Panc1 (cell line): ENCODE measurements at regions not wholly inside any gene's neighbourhood (a gene's known extent, or its start where the extent isn't known, plus 50 kb on each side); places are given as distances from the start of the nearest gene placed in this dataset.
"Not testable (repeated sequence)": the region's sequence is repeated elsewhere in the genome, so short reads cannot be mapped to it uniquely, and the experiment has no call there.

Experiments used
- ATAC-seq: fragments of 200-7000 bp; cut with Tn5 transposase; 2 replicates; pipeline ENCODE4 v1.9.1; 2020; ENCODE audit warnings: mild to moderate bottlenecking, moderate library complexity
- BruUV-seq: library from RNA; stranded (reverse); fragments of 400-500 nt; replicated peaks from 2 replicates; lab custom pipeline; 2021; lab: Mats Ljungman, UMichigan
- CTCF ChIA-PET: fragments of 300-600 bp; sonication (Branson Sonifier 250); formaldehyde crosslinking; loops from one replicate; lab custom pipeline; 2022; ENCODE audit warnings: antibody characterized with exemption; lab: Charles Lee
- POLR2A ChIA-PET: fragments of 300-600 bp; sonication (Branson Sonifier 250); formaldehyde crosslinking; loops from one replicate; lab custom pipeline; 2022; ENCODE audit warnings: antibody characterized with exemption; lab: Charles Lee
- DNase-seq: peaks from one replicate; pipeline ENCODE4 v3.0.0-alpha.2; 2010; ENCODE audit warnings: low read depth, low spot score
- H3K27ac ChIP-seq: 2 replicates; pipeline ENCODE4 v1.5.1; 2011; ENCODE audit warnings: mild to moderate bottlenecking, low read length, inconsistent platforms
- H3K27me3 ChIP-seq: fragments of 200-500 bp; sonication (Bioruptor generic); 2 replicates; pipeline ENCODE4 v1.6.0; 2014; ENCODE audit warnings: low read length, inconsistent platforms; ENCODE audit not compliant: control insufficient read depth, insufficient read depth
- H3K36me3 ChIP-seq: fragments of 200-500 bp; sonication (Bioruptor generic); 2 replicates; pipeline ENCODE4 v1.5.1; 2014; ENCODE audit warnings: inconsistent platforms, mild to moderate bottlenecking, low read length, moderate library complexity; ENCODE audit not compliant: control insufficient read depth, insufficient read depth
- H3K4me1 ChIP-seq: 2 replicates; pipeline ENCODE4 v1.5.1; 2011; ENCODE audit warnings: inconsistent platforms, mild to moderate bottlenecking, low read length, moderate library complexity; ENCODE audit not compliant: control insufficient read depth, insufficient read depth
- H3K4me3 ChIP-seq, 2 experiments: 2 replicates each; pipeline ENCODE4 v1.5.1; 2011 to 2012; ENCODE audit warnings: low read depth in 2 of 2, low read length in 2 of 2, mild to moderate bottlenecking in 2 of 2, inconsistent platforms in 1 of 2, moderate library complexity in 1 of 2
- H3K9me3 ChIP-seq: fragments of 200-500 bp; sonication (Bioruptor generic); 2 replicates; pipeline ENCODE4 v1.5.1; 2014; ENCODE audit warnings: low read depth, mild to moderate bottlenecking, inconsistent platforms, low read length, moderate library complexity; ENCODE audit not compliant: control insufficient read depth, insufficient read depth
- in situ Hi-C: cut with HindIII; loops from 2 replicates; pipeline ENCODE4 v1.10.0; 2016; ENCODE audit warnings: low sequenced_read_pairs, low pct_unique_long_range_greater_than_20kb
- intact Hi-C: fragments of 100-400 bp; cut with micrococcal nuclease; formaldehyde crosslinking; loops from one replicate; pipeline ENCODE4 v1.10.0; 2022; ENCODE audit not compliant: unreplicated experiment

GRCh38 chr5:34180940-34181614 is 138.1 kb upstream of the C1QTNF3 start:
- ATAC-seq, intact Hi-C loops, H3K9me3 ChIP-seq, H3K27ac ChIP-seq, in situ Hi-C loops, DNase-seq, POLR2A ChIA-PET, H3K4me1 ChIP-seq, H3K36me3 ChIP-seq, H3K4me3 ChIP-seq, H3K27me3 ChIP-seq, BruUV-seq, CTCF ChIA-PET: not testable (repeated sequence)

DNA sequence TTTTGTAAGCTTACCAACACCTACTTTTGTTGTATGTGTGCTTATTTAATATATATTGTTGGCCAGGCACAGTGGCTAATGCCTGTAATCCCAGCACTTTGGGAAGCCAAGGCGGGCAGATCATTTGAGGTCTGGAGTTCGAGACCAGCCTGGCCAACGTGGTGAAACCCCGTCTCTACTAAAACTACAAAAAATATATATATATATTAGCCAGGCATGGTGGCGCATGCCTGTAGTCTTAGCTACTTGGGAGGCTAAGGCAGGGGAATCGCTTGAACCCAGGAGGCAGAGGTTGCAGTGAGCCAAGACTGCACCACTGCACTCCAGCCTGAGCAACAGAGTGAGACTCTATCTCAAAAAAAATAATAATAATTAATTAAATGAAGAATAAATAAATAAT is 142.0 kb upstream of the C1QTNF3 start:
- ATAC-seq, H3K9me3 ChIP-seq, H3K36me3 ChIP-seq, CTCF ChIA-PET, intact Hi-C loops, in situ Hi-C loops, H3K27ac ChIP-seq, POLR2A ChIA-PET, H3K27me3 ChIP-seq, H3K4me3 ChIP-seq, DNase-seq, H3K4me1 ChIP-seq, BruUV-seq: not testable (repeated sequence)

GRCh38 chr5:34185572-34185971 is 142.6 kb upstream of the C1QTNF3 start:
- H3K4me3 ChIP-seq, intact Hi-C loops, H3K27me3 ChIP-seq, CTCF ChIA-PET, in situ Hi-C loops, H3K27ac ChIP-seq, H3K9me3 ChIP-seq, H3K4me1 ChIP-seq, H3K36me3 ChIP-seq, POLR2A ChIA-PET, DNase-seq, ATAC-seq: not testable (repeated sequence)
- BruUV-seq = TSS peak; percentile 42

DNA sequence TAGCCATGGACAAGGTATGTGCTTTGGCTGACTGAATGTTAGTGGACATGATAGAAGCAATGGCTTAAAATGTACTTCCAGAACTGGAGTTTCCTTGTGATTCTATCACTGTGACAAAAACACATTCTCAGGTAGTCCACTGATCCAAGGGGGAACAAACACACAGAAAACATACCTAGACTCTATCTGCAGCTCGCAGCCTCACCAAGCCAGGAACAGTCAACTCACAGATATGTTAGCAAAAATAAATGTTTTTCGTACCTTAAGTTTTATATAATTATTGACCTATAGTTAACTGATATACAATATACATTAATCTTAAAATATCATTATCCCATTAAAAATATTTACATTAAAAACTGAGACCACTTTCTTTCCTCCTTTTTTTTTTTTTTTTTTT is 143.1 kb upstream of the C1QTNF3 start:
- in situ Hi-C loops, BruUV-seq, intact Hi-C loops: not testable (repeated sequence)

GRCh38 chr5:34186865-34187264 is 143.9 kb upstream of the C1QTNF3 start:
- in situ Hi-C loops, CTCF ChIA-PET, intact Hi-C loops: not testable (repeated sequence)

More for the DNA sequence above, 143.1 kb upstream of the C1QTNF3 start:
- ATAC-seq, H3K27me3 ChIP-seq, H3K9me3 ChIP-seq, POLR2A ChIA-PET, DNase-seq, H3K4me3 ChIP-seq, H3K27ac ChIP-seq, H3K4me1 ChIP-seq, CTCF ChIA-PET, H3K36me3 ChIP-seq: not testable (repeated sequence)

DNA sequence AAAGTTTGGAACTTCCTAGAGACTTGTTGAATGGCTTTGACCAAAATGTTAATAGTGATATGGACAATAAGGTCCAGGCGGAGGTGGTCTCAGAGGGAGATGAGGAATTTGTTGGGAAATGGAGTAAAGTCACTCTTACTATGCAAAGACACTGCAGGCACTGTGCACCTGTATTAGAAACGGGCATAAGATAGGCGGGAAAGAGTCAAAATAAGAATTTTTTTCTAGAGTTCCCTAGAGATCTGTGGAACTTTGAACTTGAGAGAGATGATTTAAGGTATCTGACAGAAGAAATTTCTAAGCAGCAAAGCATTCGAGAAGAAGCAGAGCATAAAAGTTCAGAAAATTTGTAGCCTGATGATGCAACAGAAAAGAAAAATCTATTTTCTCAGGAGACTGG is 144.4 kb upstream of the C1QTNF3 start:
- CTCF ChIA-PET, H3K27ac ChIP-seq, H3K27me3 ChIP-seq, DNase-seq, intact Hi-C loops, H3K4me1 ChIP-seq, POLR2A ChIA-PET, H3K36me3 ChIP-seq, ATAC-seq, in situ Hi-C loops, H3K4me3 ChIP-seq, BruUV-seq, H3K9me3 ChIP-seq: not testable (repeated sequence)

More at GRCh38 chr5:34186865-34187264, 143.9 kb upstream of the C1QTNF3 start:
- H3K27me3 ChIP-seq, ATAC-seq, BruUV-seq, H3K4me3 ChIP-seq, H3K4me1 ChIP-seq, POLR2A ChIA-PET, H3K27ac ChIP-seq, DNase-seq, H3K9me3 ChIP-seq, H3K36me3 ChIP-seq: not testable (repeated sequence)

DNA sequence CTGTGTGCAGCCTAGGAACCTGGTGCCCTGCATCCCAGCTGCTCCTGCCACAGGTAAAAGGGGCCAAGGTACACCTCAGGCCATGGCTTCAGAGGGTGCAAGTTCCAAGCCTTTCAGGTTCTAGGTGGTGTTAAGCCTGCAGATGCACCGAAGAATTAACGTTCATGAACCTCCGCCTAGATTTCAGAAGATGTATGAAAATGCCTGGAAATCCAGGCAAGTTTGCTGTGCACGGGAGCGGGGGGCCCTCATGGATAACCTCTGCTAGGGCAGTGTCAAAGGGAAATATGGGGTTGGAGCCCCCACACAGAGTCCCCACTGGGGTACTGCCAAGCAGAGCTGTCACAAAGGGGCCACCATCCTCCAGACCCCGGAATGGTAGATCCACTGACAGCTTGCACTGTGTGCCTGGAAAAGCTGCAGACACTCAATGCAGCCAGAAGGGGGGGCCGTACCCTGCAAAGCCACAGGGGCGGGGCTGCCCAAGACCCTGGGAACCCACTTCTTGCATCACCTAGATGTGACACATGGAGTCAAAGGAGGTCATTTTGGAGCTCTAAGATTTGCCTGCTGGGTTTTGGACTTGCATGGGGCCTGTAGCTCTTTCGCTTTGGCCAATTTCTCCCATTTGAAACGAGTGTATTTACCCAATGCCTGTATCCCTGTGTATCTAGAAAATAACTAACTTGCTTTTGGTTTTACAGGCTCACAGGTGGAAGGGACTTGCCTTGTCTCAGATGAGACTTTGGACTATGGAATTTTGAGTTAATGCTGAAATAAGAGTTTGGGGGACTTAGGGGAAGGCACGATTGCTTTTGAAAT is 145.2 kb upstream of the C1QTNF3 start:
- CTCF ChIA-PET, ATAC-seq, H3K27ac ChIP-seq, POLR2A ChIA-PET, BruUV-seq, H3K36me3 ChIP-seq, H3K4me1 ChIP-seq, intact Hi-C loops, H3K9me3 ChIP-seq, in situ Hi-C loops, H3K27me3 ChIP-seq, H3K4me3 ChIP-seq: not testable (repeated sequence)
- peak; percentile 20 for DNase-seq
